H1 (cell line): ENCODE measurements at regions not wholly inside any gene's neighbourhood (a gene's known extent, or its start where the extent isn't known, plus 50 kb on each side); places are given as distances from the start of the nearest gene placed in this dataset.
A peak's percentile ranks its signal among the peaks of the same experiment; 100 is the strongest.

Experiments
- CTCF ChIA-PET: fragments of 300-600 bp; sonication (Branson Sonifier 250); formaldehyde crosslinking; loops from one replicate; lab custom pipeline; 2021; ENCODE audit not compliant: partially characterized antibody; lab: Charles Lee
- POLR2A ChIA-PET: fragments of 300-600 bp; sonication (Branson Sonifier 250); formaldehyde crosslinking; loops from one replicate; lab custom pipeline; 2021; ENCODE audit warnings: inconsistent platforms; ENCODE audit not compliant: partially characterized antibody; lab: Charles Lee
- DNase-seq, 2 experiments: peaks; one replicate each; pipeline versions ENCODE4 v3.0.0 to v3.0.0-alpha.2; 2010 to 2022; ENCODE audit warnings: low spot score in 2 of 2, low read depth in 1 of 2, mixed read lengths in 1 of 2
- FAIRE-seq: peaks from 2 replicates; lab custom pipeline; 2011; peaks lifted over from hg19 to GRCh38; lab: Jason Lieb, UNC
- H2AFZ ChIP-seq: 2 replicates; pipeline ENCODE4 v1.8.1; 2012; ENCODE audit warnings: low read length, inconsistent platforms
- H2AK5ac ChIP-seq: 2 replicates; pipeline ENCODE4 v1.6.1; 2013; ENCODE audit warnings: low read depth, low read length
- H2BK120ac ChIP-seq: replicated peaks from 2 replicates; pipeline ENCODE3; 2013; ENCODE audit warnings: low read depth, low read length, inconsistent platforms
- H2BK12ac ChIP-seq: 2 replicates; pipeline ENCODE4 v1.6.1; 2013; ENCODE audit warnings: low read depth, low read length
- H2BK15ac ChIP-seq: 2 replicates; pipeline ENCODE4 v1.6.1; 2013; ENCODE audit warnings: low read length
- H2BK20ac ChIP-seq: 2 replicates; pipeline ENCODE4 v1.6.1; 2013; ENCODE audit warnings: low read length
- H2BK5ac ChIP-seq: 2 replicates; pipeline ENCODE4 v1.6.1; 2013; ENCODE audit warnings: low read depth, low read length
- H3K14ac ChIP-seq: 2 replicates; pipeline ENCODE4 v1.6.1; 2013; ENCODE audit warnings: inconsistent platforms; ENCODE audit not compliant: insufficient read length
- H3K18ac ChIP-seq: 2 replicates; pipeline ENCODE4 v1.6.1; 2013; ENCODE audit warnings: low read length; ENCODE audit errors: extremely low read depth
- H3K23ac ChIP-seq: 2 replicates; pipeline ENCODE4 v1.6.1; 2013; ENCODE audit warnings: inconsistent platforms; ENCODE audit not compliant: insufficient read length
- H3K23me2 ChIP-seq: 2 replicates; pipeline ENCODE4 v1.6.1; 2013; ENCODE audit warnings: low read depth, low read length
- H3K27ac ChIP-seq: 2 replicates; pipeline ENCODE4 v1.6.1; 2011; ENCODE audit warnings: low read depth, low read length, inconsistent platforms
- H3K27me3 ChIP-seq, 4 experiments: replicated peaks in 1 of 4; 1 replicate in 1 of 4; 2 replicates in 3 of 4; pipeline versions ENCODE4 v1.6.1 to v1.8.1; 2011 to 2013; ENCODE audit warnings: low read length in 3 of 4, mild to moderate bottlenecking in 3 of 4, inconsistent platforms in 2 of 4, mixed read lengths in 2 of 4, moderate library complexity in 1 of 4; ENCODE audit not compliant: control insufficient read depth in 3 of 4, insufficient read depth in 3 of 4; ENCODE audit errors: extremely low read depth in 1 of 4
- H3K36me3 ChIP-seq, 4 experiments: 2 replicates each; pipeline versions ENCODE4 v1.6.1 to v1.8.1; 2011 to 2013; ENCODE audit warnings: mild to moderate bottlenecking in 4 of 4, low read length in 3 of 4, moderate library complexity in 2 of 4, control low read depth in 1 of 4, inconsistent platforms in 1 of 4; ENCODE audit not compliant: insufficient read depth in 4 of 4, control insufficient read depth in 2 of 4
- H3K4ac ChIP-seq: replicated peaks from 2 replicates; pipeline ENCODE3; 2013; ENCODE audit warnings: low read length, low read depth, mixed read lengths, inconsistent platforms; ENCODE audit not compliant: insufficient read length
- H3K4me1 ChIP-seq, 4 experiments: replicated peaks in 1 of 4; 1 replicate in 1 of 4; 2 replicates in 3 of 4; pipeline versions ENCODE4 v1.6.1 to v1.8.1; 2011 to 2013; ENCODE audit warnings: low read length in 3 of 4, inconsistent platforms in 2 of 4, mixed read lengths in 1 of 4; ENCODE audit not compliant: insufficient read depth in 4 of 4, control insufficient read depth in 3 of 4
- H3K4me2 ChIP-seq, 2 experiments: 2 replicates each; pipeline versions ENCODE4 v1.6.1 to v1.8.1; 2011 to 2013; ENCODE audit warnings: low read depth in 2 of 2, low read length in 2 of 2, control low read depth in 1 of 2, inconsistent platforms in 1 of 2, mild to moderate bottlenecking in 1 of 2; ENCODE audit not compliant: insufficient read depth in 1 of 2
- H3K4me3 ChIP-seq, 4 experiments: fragments of 200-600, 300-600 bp in 1 of 4; sonication (generic), shearing (Covaris generic), sonication (Bioruptor Twin) in 1 of 4; 2 replicates each; pipeline versions ENCODE4 v1.5.1 to v1.8.1; 2011 to 2016; ENCODE audit warnings: low read length in 4 of 4, low read depth in 3 of 4, control low read depth in 2 of 4, inconsistent platforms in 2 of 4, mild to moderate bottlenecking in 2 of 4, mixed read lengths in 1 of 4, moderate library complexity in 1 of 4; ENCODE audit not compliant: insufficient read depth in 2 of 4; ENCODE audit errors: extremely low read depth in 1 of 4
- H3K56ac ChIP-seq: replicated peaks from 2 replicates; pipeline ENCODE3; 2013; ENCODE audit warnings: low read depth, mild to moderate bottlenecking, mixed read lengths, low read length, inconsistent platforms; ENCODE audit not compliant: insufficient read length
- H3K79me1 ChIP-seq: 2 replicates; pipeline ENCODE4 v1.6.1; 2013; ENCODE audit warnings: low read depth, low read length, control low read depth
- H3K79me2 ChIP-seq, 2 experiments: 2 replicates each; pipeline versions ENCODE4 v1.6.1 to v1.8.1; 2012 to 2013; ENCODE audit warnings: low read length in 2 of 2, mild to moderate bottlenecking in 2 of 2, inconsistent platforms in 1 of 2; ENCODE audit not compliant: insufficient read depth in 2 of 2, control insufficient read depth in 1 of 2
- H3K9ac ChIP-seq, 4 experiments: replicated peaks in 1 of 4; 1 replicate in 1 of 4; 2 replicates in 3 of 4; pipeline versions ENCODE4 v1.6.1 to v1.8.1; 2011 to 2013; ENCODE audit warnings: low read depth in 3 of 4, low read length in 3 of 4, control low read depth in 2 of 4, mild to moderate bottlenecking in 2 of 4, moderate library complexity in 2 of 4, inconsistent platforms in 1 of 4; ENCODE audit errors: extremely low read depth in 1 of 4
- H3K9me3 ChIP-seq, 2 experiments: 2 replicates each; pipeline versions ENCODE4 v1.6.1 to v1.8.1; 2012 to 2013; ENCODE audit warnings: mild to moderate bottlenecking in 2 of 2, moderate library complexity in 2 of 2, control low read depth in 1 of 2, inconsistent platforms in 1 of 2, low read depth in 1 of 2, low read length in 1 of 2, mixed read lengths in 1 of 2; ENCODE audit not compliant: insufficient read depth in 2 of 2
- H4K20me1 ChIP-seq, 2 experiments: replicated peaks in 1 of 2; 2 replicates each; pipeline versions ENCODE3 to v1.8.1; 2011 to 2013; ENCODE audit warnings: inconsistent platforms in 2 of 2, low read length in 2 of 2, mild to moderate bottlenecking in 1 of 2; ENCODE audit not compliant: insufficient read depth in 2 of 2, control insufficient read depth in 1 of 2
- H4K5ac ChIP-seq: 2 replicates; pipeline ENCODE4 v1.6.1; 2013; ENCODE audit warnings: low read length, low read depth, mixed read lengths, inconsistent platforms; ENCODE audit not compliant: insufficient read length
- H4K8ac ChIP-seq: 2 replicates; pipeline ENCODE4 v1.8.0; 2013; ENCODE audit warnings: mild to moderate bottlenecking, moderate library complexity, low read length, inconsistent platforms; ENCODE audit not compliant: insufficient read depth; ENCODE audit errors: extremely low read depth
- H4K91ac ChIP-seq: replicated peaks from 2 replicates; pipeline ENCODE3; 2013; ENCODE audit warnings: low read length, mixed read lengths, inconsistent platforms; ENCODE audit not compliant: insufficient read length
- BRCA1 ChIP-seq: IDR thresholded peaks from 2 replicates; pipeline ENCODE4 v1.6.1; 2012; ENCODE audit warnings: low read depth, low read length, improper control_type of control experiment
- HDAC2 ChIP-seq, 2 experiments: fragments of 300-600 bp in 1 of 2; sonication (generic) in 1 of 2; IDR thresholded peaks; 2 replicates each; pipeline ENCODE4 v1.6.1; 2011 to 2012; ENCODE audit warnings: low read depth in 2 of 2, low read length in 2 of 2, mild to moderate bottlenecking in 2 of 2, moderate library complexity in 2 of 2, borderline replicate concordance in 1 of 2, inconsistent platforms in 1 of 2
- KDM5A ChIP-seq: fragments of 200-600 bp; IDR thresholded peaks from 2 replicates; pipeline ENCODE4 v1.7.1; 2012; ENCODE audit warnings: mild to moderate bottlenecking, low read length, inconsistent platforms, mixed read lengths
- POLR2AphosphoS5 ChIP-seq: IDR thresholded peaks from 2 replicates; pipeline ENCODE4 v1.6.1; 2011; ENCODE audit warnings: low read depth, low read length
- TCF12 ChIP-seq: IDR thresholded peaks from 2 replicates; pipeline ENCODE4 v1.6.1; 2011; ENCODE audit warnings: low read depth, mild to moderate bottlenecking, low read length
- WGBS, 2 experiments: shearing (Covaris generic) in 1 of 2; methylation state at CpG; one replicate each; pipeline versions ENCODE4 v1.1.6 to v1.1.7; 2013 to 2015; ENCODE audit warnings: low lambda C conversion rate in 2 of 2, mixed read lengths in 2 of 2, inconsistent platforms in 1 of 2, low coverage in 1 of 2, missing lambda C conversion rate in 1 of 2; ENCODE audit not compliant: insufficient replicate concordance in 2 of 2, insufficient coverage in 1 of 2, insufficient read length in 1 of 2; ENCODE audit errors: extremely low coverage in 1 of 2, missing lambda C conversion rate in 1 of 2; 5-methylcytosine and 5-hydroxymethylcytosine counted together

GRCh38 chr2:180289627-180290026, 282.5 kb upstream of the CWC22 start:
- H2BK5ac ChIP-seq = no peak overlapping the region
- no peak overlapping the region for H2BK120ac ChIP-seq
- no peaks in the 10 kb centered on the region for H3K36me3 ChIP-seq
- no peaks in the 10 kb centered on the region for H3K4me1 ChIP-seq
- no peaks in the 10 kb centered on the region for H3K9me3 ChIP-seq
- 0 out of 2 replicates have a peak overlapping the region, but pooled peaks have one; percentile 43 for H2AFZ ChIP-seq
- no peaks in the 10 kb centered on the region for H4K20me1 ChIP-seq
- H2BK12ac ChIP-seq = no peak overlapping the region
- ChIA-PET POLR2A (no interaction called here), CTCF (interaction anchor here (0.6 kb wide), 1 partner anchor 777 kb away, joined by 3 read pairs; no protein-coding TSS in a partner anchor)
- no peak overlapping the region for H3K14ac ChIP-seq
- H3K4ac ChIP-seq = no peak overlapping the region
- no peak overlapping the region for H4K5ac ChIP-seq
- no peak overlapping the region for H3K23ac ChIP-seq
- no peak overlapping the region for H3K9ac ChIP-seq
- TF ChIP-seq KDM5A (no peak), TCF12 (no peak), HDAC2 (IDR thresholded peaks at IDR 0.05; ENCODE audit: borderline replicate concordance in 1 of 2, low read depth in 2 of 2, low read length in 2 of 2) (no peak), BRCA1 (no peak), POLR2AphosphoS5 (no peak)
- no peak for DNase-seq
- no peak overlapping the region for H2AK5ac ChIP-seq
- H2BK15ac ChIP-seq = no peak overlapping the region
- H3K4me2 ChIP-seq = no peak overlapping the region
- H3K27me3 ChIP-seq = no peaks in the 10 kb centered on the region
- H4K8ac ChIP-seq = no peak overlapping the region
- H3K4me3 ChIP-seq = no peak overlapping the region
- WGBS, 2 experiments = 97% methylated on average over 4 of the region's 4 CpGs; no CpG with 5 or more reads in 1 of the 2 experiments
- H3K79me1 ChIP-seq = no peaks in the 10 kb centered on the region
- no peak overlapping the region for H3K56ac ChIP-seq
- no peak overlapping the region for H3K18ac ChIP-seq
- H3K23me2 ChIP-seq = no peaks in the 10 kb centered on the region
- no peak overlapping the region for H3K27ac ChIP-seq
- no peaks in the 10 kb centered on the region for H3K79me2 ChIP-seq
- no peak overlapping the region for H4K91ac ChIP-seq
- FAIRE-seq = no peak
- H2BK20ac ChIP-seq = no peak overlapping the region
